ENCODE measurements at regions not wholly inside any gene's neighbourhood (a gene's known extent, or its start where the extent isn't known, plus 50 kb on each side); places are given as distances from the start of the nearest gene placed in this dataset.

DNA sequence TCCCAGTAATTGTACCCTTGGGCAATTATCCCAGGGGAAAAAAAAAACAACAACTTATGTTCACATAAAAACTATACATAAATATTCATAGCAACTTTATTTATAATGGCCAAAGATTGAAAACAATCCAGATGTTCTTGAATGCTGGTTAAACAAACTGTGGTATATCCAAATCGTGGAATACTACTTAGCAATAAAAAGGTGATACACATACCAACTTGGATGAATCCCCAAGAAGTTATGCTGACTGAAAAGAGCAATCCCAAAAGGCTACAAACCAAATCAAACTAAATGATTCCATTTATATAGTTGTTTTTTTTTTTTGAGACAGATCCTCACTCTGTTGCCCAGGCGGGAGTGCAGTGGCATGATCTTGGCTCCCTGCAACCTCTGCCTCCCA, 129.7 kb downstream of the QRSL1 start:
- no peaks in the 10 kb centered on the region for H3K36me3 ChIP-seq (replicated peaks in 1 of 2; ENCODE audit: control insufficient read depth in 1 of 2, insufficient read depth in 2 of 2, low read length in 1 of 2)

More for the DNA sequence above, 129.7 kb downstream of the QRSL1 start:
- ChIA-PET CTCF (no interaction called here), POLR2A (no interaction called here)
- no peak overlapping the region for H3K4me3 ChIP-seq (ENCODE audit: low read depth in 2 of 2, low read length in 1 of 2)
- no peaks in the 10 kb centered on the region for H3K27me3 ChIP-seq (ENCODE audit: insufficient read depth)
- DNase-seq: no peak
- no peaks in the 10 kb centered on the region for H3K79me2 ChIP-seq (ENCODE audit: insufficient read depth)
- H3K4me1 ChIP-seq (ENCODE audit: control insufficient read depth in 1 of 2, insufficient read depth in 2 of 2, low read depth in 1 of 2, low read length in 1 of 2): no peaks in the 10 kb centered on the region
- H3K27ac ChIP-seq (ENCODE audit: low read depth in 2 of 2, low read length in 1 of 2): no peak overlapping the region
- WGBS (ENCODE audit: low lambda C conversion rate): 49% methylated on average over 2 of the region's 2 CpGs
- no peaks in the 10 kb centered on the region for H3K9me3 ChIP-seq
- H3F3A ChIP-seq (replicated peaks; ENCODE audit: insufficient read depth): no peaks in the 10 kb centered on the region
- no peak overlapping the region for H3K9ac ChIP-seq
- H2AFZ ChIP-seq (ENCODE audit: low read depth): no peak overlapping the region
- no peak for TF ChIP-seq TCF12 (IDR thresholded peaks at IDR 0.05)
- no peak for TF ChIP-seq JUND (IDR thresholded peaks at IDR 0.05)
- TF ChIP-seq SMC3 (IDR thresholded peaks at IDR 0.05; ENCODE audit: low read depth, low read length): no peak
- TF ChIP-seq RFX5 (IDR thresholded peaks at IDR 0.05; ENCODE audit: low read length): no peak
- TF ChIP-seq, protein P1, sequence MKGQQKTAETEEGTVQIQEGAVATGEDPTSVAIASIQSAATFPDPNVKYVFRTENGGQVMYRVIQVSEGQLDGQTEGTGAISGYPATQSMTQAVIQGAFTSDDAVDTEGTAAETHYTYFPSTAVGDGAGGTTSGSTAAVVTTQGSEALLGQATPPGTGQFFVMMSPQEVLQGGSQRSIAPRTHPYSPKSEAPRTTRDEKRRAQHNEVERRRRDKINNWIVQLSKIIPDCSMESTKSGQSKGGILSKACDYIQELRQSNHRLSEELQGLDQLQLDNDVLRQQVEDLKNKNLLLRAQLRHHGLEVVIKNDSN (IDR thresholded peaks at IDR 0.05; ENCODE audit: borderline replicate concordance, low read depth): no peak
- TF ChIP-seq, protein P2, sequence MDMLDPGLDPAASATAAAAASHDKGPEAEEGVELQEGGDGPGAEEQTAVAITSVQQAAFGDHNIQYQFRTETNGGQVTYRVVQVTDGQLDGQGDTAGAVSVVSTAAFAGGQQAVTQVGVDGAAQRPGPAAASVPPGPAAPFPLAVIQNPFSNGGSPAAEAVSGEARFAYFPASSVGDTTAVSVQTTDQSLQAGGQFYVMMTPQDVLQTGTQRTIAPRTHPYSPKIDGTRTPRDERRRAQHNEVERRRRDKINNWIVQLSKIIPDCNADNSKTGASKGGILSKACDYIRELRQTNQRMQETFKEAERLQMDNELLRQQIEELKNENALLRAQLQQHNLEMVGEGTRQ (IDR thresholded peaks at IDR 0.05; ENCODE audit: borderline replicate concordance, low read depth, low read length): no peak
- TF ChIP-seq NFIC (IDR thresholded peaks at IDR 0.05; ENCODE audit: borderline replicate concordance): no peak
- TF ChIP-seq, protein P3, sequence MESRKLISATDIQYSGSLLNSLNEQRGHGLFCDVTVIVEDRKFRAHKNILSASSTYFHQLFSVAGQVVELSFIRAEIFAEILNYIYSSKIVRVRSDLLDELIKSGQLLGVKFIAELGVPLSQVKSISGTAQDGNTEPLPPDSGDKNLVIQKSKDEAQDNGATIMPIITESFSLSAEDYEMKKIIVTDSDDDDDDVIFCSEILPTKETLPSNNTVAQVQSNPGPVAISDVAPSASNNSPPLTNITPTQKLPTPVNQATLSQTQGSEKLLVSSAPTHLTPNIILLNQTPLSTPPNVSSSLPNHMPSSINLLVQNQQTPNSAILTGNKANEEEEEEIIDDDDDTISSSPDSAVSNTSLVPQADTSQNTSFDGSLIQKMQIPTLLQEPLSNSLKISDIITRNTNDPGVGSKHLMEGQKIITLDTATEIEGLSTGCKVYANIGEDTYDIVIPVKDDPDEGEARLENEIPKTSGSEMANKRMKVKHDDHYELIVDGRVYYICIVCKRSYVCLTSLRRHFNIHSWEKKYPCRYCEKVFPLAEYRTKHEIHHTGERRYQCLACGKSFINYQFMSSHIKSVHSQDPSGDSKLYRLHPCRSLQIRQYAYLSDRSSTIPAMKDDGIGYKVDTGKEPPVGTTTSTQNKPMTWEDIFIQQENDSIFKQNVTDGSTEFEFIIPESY (IDR thresholded peaks at IDR 0.05; ENCODE audit: borderline replicate concordance, low read depth): no peak
- TF ChIP-seq POLR2AphosphoS5 (IDR thresholded peaks at IDR 0.05; ENCODE audit: low read depth, low read length): no peak
- no peak for TF ChIP-seq GATA2 (CRISPR knock-in tag; IDR thresholded peaks at IDR 0.05)
- TF ChIP-seq, protein P4, sequence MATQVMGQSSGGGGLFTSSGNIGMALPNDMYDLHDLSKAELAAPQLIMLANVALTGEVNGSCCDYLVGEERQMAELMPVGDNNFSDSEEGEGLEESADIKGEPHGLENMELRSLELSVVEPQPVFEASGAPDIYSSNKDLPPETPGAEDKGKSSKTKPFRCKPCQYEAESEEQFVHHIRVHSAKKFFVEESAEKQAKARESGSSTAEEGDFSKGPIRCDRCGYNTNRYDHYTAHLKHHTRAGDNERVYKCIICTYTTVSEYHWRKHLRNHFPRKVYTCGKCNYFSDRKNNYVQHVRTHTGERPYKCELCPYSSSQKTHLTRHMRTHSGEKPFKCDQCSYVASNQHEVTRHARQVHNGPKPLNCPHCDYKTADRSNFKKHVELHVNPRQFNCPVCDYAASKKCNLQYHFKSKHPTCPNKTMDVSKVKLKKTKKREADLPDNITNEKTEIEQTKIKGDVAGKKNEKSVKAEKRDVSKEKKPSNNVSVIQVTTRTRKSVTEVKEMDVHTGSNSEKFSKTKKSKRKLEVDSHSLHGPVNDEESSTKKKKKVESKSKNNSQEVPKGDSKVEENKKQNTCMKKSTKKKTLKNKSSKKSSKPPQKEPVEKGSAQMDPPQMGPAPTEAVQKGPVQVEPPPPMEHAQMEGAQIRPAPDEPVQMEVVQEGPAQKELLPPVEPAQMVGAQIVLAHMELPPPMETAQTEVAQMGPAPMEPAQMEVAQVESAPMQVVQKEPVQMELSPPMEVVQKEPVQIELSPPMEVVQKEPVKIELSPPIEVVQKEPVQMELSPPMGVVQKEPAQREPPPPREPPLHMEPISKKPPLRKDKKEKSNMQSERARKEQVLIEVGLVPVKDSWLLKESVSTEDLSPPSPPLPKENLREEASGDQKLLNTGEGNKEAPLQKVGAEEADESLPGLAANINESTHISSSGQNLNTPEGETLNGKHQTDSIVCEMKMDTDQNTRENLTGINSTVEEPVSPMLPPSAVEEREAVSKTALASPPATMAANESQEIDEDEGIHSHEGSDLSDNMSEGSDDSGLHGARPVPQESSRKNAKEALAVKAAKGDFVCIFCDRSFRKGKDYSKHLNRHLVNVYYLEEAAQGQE (IDR thresholded peaks at IDR 0.05; ENCODE audit: low read depth, low read length): no peak
- no peak for TF ChIP-seq TAF1 (IDR thresholded peaks at IDR 0.05; ENCODE audit: borderline replicate concordance, low read depth, low read length)
- no peak for TF ChIP-seq CHD2 (IDR thresholded peaks at IDR 0.05; ENCODE audit: low read length, partially characterized antibody)
- no peak for TF ChIP-seq FOXM1 (IDR thresholded peaks at IDR 0.05; ENCODE audit: low read depth)
- TF ChIP-seq RXRA (IDR thresholded peaks at IDR 0.05; ENCODE audit: borderline replicate concordance, low read depth): no peak
- no peak for TF ChIP-seq YY1 (IDR thresholded peaks at IDR 0.05; ENCODE audit: low read depth)
- no peak for TF ChIP-seq TEAD4 (IDR thresholded peaks at IDR 0.05; ENCODE audit: borderline replicate concordance, insufficient read depth)
- H4K20me1 ChIP-seq (ENCODE audit: insufficient read depth): no peaks in the 10 kb centered on the region
- no peak overlapping the region for H3K4me2 ChIP-seq
- H3K9me2 ChIP-seq: no peaks in the 10 kb centered on the region
